CD4-positive, alpha-beta T cell (primary cell): ENCODE measurements at regions not wholly inside any gene's neighbourhood (a gene's known extent, or its start where the extent isn't known, plus 50 kb on each side); places are given as distances from the start of the nearest gene placed in this dataset.

ENCODE experiments used
- ATAC-seq: fragments of 200-7000 bp; cut with Tn5 transposase; one replicate; pipeline ENCODE4 v1.10.0; 2022; ENCODE audit warnings: mild to moderate bottlenecking; ENCODE audit not compliant: poor library complexity
- CTCF ChIA-PET: fragments of 350-600 bp; sonication (Branson Sonifier 250); formaldehyde crosslinking; loops from one replicate; lab custom pipeline; 2021; ENCODE audit warnings: antibody characterized with exemption, inconsistent platforms; lab: Charles Lee
- POLR2A ChIA-PET: fragments of 350-600 bp; sonication (Branson Sonifier 250); formaldehyde crosslinking; loops from one replicate; lab custom pipeline; 2021; ENCODE audit warnings: antibody characterized with exemption, inconsistent platforms; lab: Charles Lee
- DNase-seq, 14 experiments: peaks; one replicate each; pipeline ENCODE4 v3.0.0-alpha.2; 2013 to 2020; ENCODE audit warnings: mixed read lengths in 2 of 14
- H3K27ac ChIP-seq, 2 donors: one replicate each; pipeline versions ENCODE4 v1.5.1 to v1.7.0; 2013; ENCODE audit warnings: low read length in 2 of 2, low read depth in 1 of 2, mild to moderate bottlenecking in 1 of 2
- H3K27me3 ChIP-seq, 2 experiments: 1 replicate in 1 of 2; 2 replicates in 1 of 2; pipeline versions ENCODE4 v1.6.1 to v1.7.0; 2013; ENCODE audit warnings: low read length in 2 of 2, control low read depth in 1 of 2, mild to moderate bottlenecking in 1 of 2, moderate library complexity in 1 of 2; ENCODE audit not compliant: insufficient read depth in 2 of 2, control insufficient read depth in 1 of 2
- H3K36me3 ChIP-seq: one replicate; pipeline ENCODE4 v1.6.1; 2013; ENCODE audit warnings: low read length, control low read depth; ENCODE audit not compliant: insufficient read depth
- H3K4me1 ChIP-seq: one replicate; pipeline ENCODE4 v1.6.1; 2013; ENCODE audit warnings: low read length, control low read depth; ENCODE audit not compliant: insufficient read depth
- H3K4me3 ChIP-seq: one replicate; pipeline ENCODE4 v1.5.1; 2013; ENCODE audit warnings: mild to moderate bottlenecking, low read length, moderate library complexity
- H3K9me3 ChIP-seq, 2 experiments: 1 replicate in 1 of 2; 2 replicates in 1 of 2; pipeline versions ENCODE4 v1.6.1 to v1.7.0; 2013; ENCODE audit warnings: low read length in 2 of 2, mild to moderate bottlenecking in 2 of 2, control low read depth in 1 of 2, moderate library complexity in 1 of 2; ENCODE audit not compliant: control insufficient read depth in 1 of 2, insufficient read depth in 1 of 2
- H3K27ac Mint-ChIP-seq: one replicate; pipeline ENCODE4 v1.8.0; 2020; ENCODE audit warnings: mixed read lengths
- H3K27me3 Mint-ChIP-seq: one replicate; pipeline ENCODE4 v1.8.0; 2021; ENCODE audit warnings: mixed read lengths
- H3K36me3 Mint-ChIP-seq: one replicate; pipeline ENCODE4 v1.8.0; 2021; ENCODE audit warnings: low read depth, mixed read lengths
- H3K4me1 Mint-ChIP-seq: one replicate; pipeline ENCODE4 v1.8.0; 2021; ENCODE audit warnings: low read depth, mixed read lengths
- H3K4me3 Mint-ChIP-seq: one replicate; pipeline ENCODE4 v1.8.0; 2020; ENCODE audit warnings: mild to moderate bottlenecking, mixed read lengths
- H3K9me3 Mint-ChIP-seq: one replicate; pipeline ENCODE4 v1.8.0; 2020; ENCODE audit warnings: mixed read lengths
- intact Hi-C, 2 experiments: fragments of 100-400 bp; cut with DNase I in 1 of 2; cut with micrococcal nuclease in 1 of 2; formaldehyde crosslinking; loops; one replicate each; pipeline versions ENCODE4 v1.15.1 to v1.9.0; 2023 to 2025; cut with DNase I, micrococcal nuclease
- TF ChIP-seq, protein P1 (sequence below): fragments of 200-600 bp; IDR thresholded peaks from one replicate; pipeline ENCODE4 v1.8.0; 2022; ENCODE audit warnings: antibody characterized with exemption, mild to moderate bottlenecking

DNA sequence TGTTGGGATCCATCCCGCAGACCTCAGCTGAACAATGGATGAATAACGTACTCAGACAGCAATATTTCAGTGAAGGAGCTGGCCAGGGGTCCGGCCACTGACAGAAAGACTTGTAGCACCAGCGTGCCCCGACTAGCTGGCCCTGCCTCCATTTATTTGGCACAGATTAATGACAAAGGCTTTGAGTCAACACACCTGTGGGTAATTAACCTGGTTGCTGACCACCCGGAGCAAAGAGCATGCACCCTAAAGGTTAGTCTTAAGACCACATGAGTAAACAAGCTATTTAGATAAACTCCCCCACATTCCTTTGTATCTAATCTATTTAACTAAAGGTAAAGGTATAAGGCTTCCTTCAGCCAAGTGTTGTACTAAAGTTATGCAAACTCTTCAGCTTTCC lies 868.6 kb downstream of the LRFN5 start:
- H3K9me3 ChIP-seq = peaks cover 0 to 8% of the 10 kb centered on the region in 2 experiments
- Mint-ChIP-seq H3K4me3 (no peak overlapping the region), H3K27ac (no peak overlapping the region), H3K9me3 (peaks cover 5% of the 10 kb centered on the region), H3K27me3 (no peaks in the 10 kb centered on the region), H3K36me3 (no peaks in the 10 kb centered on the region), H3K4me1 (no peaks in the 10 kb centered on the region)
- intact Hi-C loops = no loop called here
- H3K4me3 ChIP-seq = no peak overlapping the region
- H3K27ac ChIP-seq = no peak overlapping the region
- DNase-seq (no peak), ATAC-seq (no peak)
- TF ChIP-seq, protein P1, sequence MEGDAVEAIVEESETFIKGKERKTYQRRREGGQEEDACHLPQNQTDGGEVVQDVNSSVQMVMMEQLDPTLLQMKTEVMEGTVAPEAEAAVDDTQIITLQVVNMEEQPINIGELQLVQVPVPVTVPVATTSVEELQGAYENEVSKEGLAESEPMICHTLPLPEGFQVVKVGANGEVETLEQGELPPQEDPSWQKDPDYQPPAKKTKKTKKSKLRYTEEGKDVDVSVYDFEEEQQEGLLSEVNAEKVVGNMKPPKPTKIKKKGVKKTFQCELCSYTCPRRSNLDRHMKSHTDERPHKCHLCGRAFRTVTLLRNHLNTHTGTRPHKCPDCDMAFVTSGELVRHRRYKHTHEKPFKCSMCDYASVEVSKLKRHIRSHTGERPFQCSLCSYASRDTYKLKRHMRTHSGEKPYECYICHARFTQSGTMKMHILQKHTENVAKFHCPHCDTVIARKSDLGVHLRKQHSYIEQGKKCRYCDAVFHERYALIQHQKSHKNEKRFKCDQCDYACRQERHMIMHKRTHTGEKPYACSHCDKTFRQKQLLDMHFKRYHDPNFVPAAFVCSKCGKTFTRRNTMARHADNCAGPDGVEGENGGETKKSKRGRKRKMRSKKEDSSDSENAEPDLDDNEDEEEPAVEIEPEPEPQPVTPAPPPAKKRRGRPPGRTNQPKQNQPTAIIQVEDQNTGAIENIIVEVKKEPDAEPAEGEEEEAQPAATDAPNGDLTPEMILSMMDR = no peak
- POLR2A ChIA-PET = no interaction called here
- no peaks in the 10 kb centered on the region for H3K36me3 ChIP-seq
- CTCF ChIA-PET = no interaction called here
- H3K4me1 ChIP-seq = no peaks in the 10 kb centered on the region
- no peaks in the 10 kb centered on the region for H3K27me3 ChIP-seq

DNA sequence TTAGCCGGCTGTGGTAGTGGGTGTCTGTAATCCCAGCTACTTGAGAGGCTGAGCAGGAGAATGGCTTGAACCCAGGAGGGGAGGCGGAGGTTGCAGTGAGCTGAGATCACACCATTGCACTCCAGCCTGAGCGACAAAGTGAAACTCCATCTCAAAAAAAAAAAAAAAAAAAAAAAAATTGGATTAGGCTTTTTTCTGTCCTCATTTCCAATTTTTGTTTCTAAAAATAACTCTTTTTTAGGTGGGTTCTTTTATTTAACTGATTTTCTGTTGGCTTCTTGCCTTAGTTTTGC lies 863.7 kb downstream of the LRFN5 start:
- H3K27me3 Mint-ChIP-seq = no peaks in the 10 kb centered on the region
- H3K4me3 ChIP-seq = no peak overlapping the region
- ATAC-seq (no peak), DNase-seq (no peak)
- H3K9me3 ChIP-seq = peaks cover 0 to 8% of the 10 kb centered on the region in 2 experiments
- H3K27me3 ChIP-seq = no peaks in the 10 kb centered on the region
- H3K9me3 Mint-ChIP-seq = peaks cover 3% of the 10 kb centered on the region
- no peaks in the 10 kb centered on the region for H3K36me3 Mint-ChIP-seq
- intact Hi-C loops = no loop called here
- no peaks in the 10 kb centered on the region for H3K4me1 Mint-ChIP-seq
- TF ChIP-seq, protein P1 = no peak
- ChIA-PET POLR2A (no interaction called here), CTCF (no interaction called here)
- H3K36me3 ChIP-seq = no peaks in the 10 kb centered on the region
- no peaks in the 10 kb centered on the region for H3K4me1 ChIP-seq
- no peak overlapping the region for H3K27ac ChIP-seq
- H3K27ac Mint-ChIP-seq = no peak overlapping the region
- H3K4me3 Mint-ChIP-seq = no peak overlapping the region

DNA sequence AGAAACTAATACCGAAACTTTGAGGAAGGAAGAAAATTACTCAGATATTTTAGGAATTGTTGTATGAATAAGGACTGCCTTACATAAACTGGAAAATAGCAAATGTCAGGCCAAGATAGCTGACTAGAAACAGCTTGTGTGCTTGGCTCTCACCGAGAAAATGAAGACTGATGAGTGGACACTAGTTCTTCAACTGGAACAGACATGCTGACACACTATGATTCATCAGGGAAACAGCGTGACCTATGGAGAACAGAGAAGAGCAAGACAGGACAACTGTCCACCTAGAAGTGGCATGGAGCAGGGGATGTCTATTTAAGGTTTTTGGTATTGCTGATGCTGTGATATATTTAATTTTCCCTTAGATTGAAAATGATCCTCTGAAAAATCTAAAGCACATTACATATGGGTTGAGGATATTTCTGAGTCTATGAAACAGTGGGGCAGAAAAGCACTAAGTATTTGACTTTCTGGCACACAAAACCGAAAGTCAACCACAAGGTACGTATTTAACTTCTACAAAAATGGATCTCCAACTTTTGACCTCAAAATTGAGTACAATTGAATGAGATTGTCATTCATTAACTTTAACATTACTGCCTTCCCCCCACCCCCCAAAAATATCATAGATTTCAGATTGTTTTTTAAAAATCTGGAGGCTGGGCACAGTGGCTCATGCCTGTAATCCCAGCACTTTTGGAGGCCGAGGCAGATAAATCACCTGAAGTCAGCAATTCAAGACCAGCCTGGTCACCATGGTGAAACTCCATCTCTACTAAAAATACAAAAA lies 863.2 kb downstream of the LRFN5 start:
- Histone ChIP-seq H3K9me3 (peaks cover 0 to 4% of the 10 kb centered on the region in 2 experiments), H3K4me1 (no peaks in the 10 kb centered on the region), H3K4me3 (no peak overlapping the region), H3K27ac (no peak overlapping the region), H3K27me3 (no peaks in the 10 kb centered on the region), H3K36me3 (no peaks in the 10 kb centered on the region)
- Mint-ChIP-seq H3K4me3 (no peak overlapping the region), H3K4me1 (no peaks in the 10 kb centered on the region), H3K27ac (no peak overlapping the region), H3K36me3 (no peaks in the 10 kb centered on the region), H3K27me3 (no peaks in the 10 kb centered on the region), H3K9me3 (peaks cover 3% of the 10 kb centered on the region)
- CTCF ChIA-PET = no interaction called here
- no peak for ATAC-seq
- intact Hi-C loops = no loop called here
- TF ChIP-seq, protein P1 = no peak
- POLR2A ChIA-PET = no interaction called here
- no peak for DNase-seq
